ENCODE measurements at regions not wholly inside any gene's neighbourhood (a gene's known extent, or its start where the extent isn't known, plus 50 kb on each side); places are given as distances from the start of the nearest gene placed in this dataset.

GRCh38 chrX:39556056-39556455, 541.7 kb downstream of the BCOR start:
- no peak for DNase-seq (ENCODE audit: low spot score)

GRCh38 chrX:39559229-39559628, 538.5 kb downstream of the BCOR start:
- no peak for DNase-seq (ENCODE audit: low spot score)

- no peak for DNase-seq (ENCODE audit: low spot score)
These were observed 537.5 kb downstream of the BCOR start for GRCh38 chrX:39560271-39560670.

GRCh38 chrX:39563178-39563577, 534.6 kb downstream of the BCOR start:
- no peak for DNase-seq (ENCODE audit: low spot score)

- no peak for DNase-seq (ENCODE audit: low spot score)
These were observed 533.0 kb downstream of the BCOR start for GRCh38 chrX:39564751-39565150.

GRCh38 chrX:39574178-39574577, 523.6 kb downstream of the BCOR start:
- no peak for DNase-seq (ENCODE audit: low spot score)

GRCh38 chrX:39576041-39576872, 521.5 kb downstream of the BCOR start:
- DNase-seq (ENCODE audit: low spot score) = no peak

GRCh38 chrX:39577206-39577984, 520.4 kb downstream of the BCOR start:
- no peak for DNase-seq (ENCODE audit: low spot score)

GRCh38 chrX:39577985-39578869, 519.5 kb downstream of the BCOR start:
- peak; percentile 3 for DNase-seq (ENCODE audit: low spot score)

GRCh38 chrX:39580043-39580442, 517.7 kb downstream of the BCOR start:
- no peak for DNase-seq (ENCODE audit: low spot score)

- DNase-seq (ENCODE audit: low spot score) = no peak
These were observed 516.3 kb downstream of the BCOR start for GRCh38 chrX:39581411-39581810.

- no peak for DNase-seq (ENCODE audit: low spot score)
These were observed 515.7 kb downstream of the BCOR start for GRCh38 chrX:39582091-39582490.

GRCh38 chrX:39582976-39583375, 514.8 kb downstream of the BCOR start:
- no peak for DNase-seq (ENCODE audit: low spot score)

- no peak for DNase-seq (ENCODE audit: low spot score)
These were observed 511.9 kb downstream of the BCOR start for GRCh38 chrX:39585808-39586207.

- DNase-seq (ENCODE audit: low spot score) = no peak
These were observed 511.4 kb downstream of the BCOR start for GRCh38 chrX:39586359-39586758.

GRCh38 chrX:39591099-39591498, 506.7 kb downstream of the BCOR start:
- no peak for DNase-seq (ENCODE audit: low spot score)

- DNase-seq (ENCODE audit: low spot score) = no peak
These were observed 505.0 kb downstream of the BCOR start for GRCh38 chrX:39592776-39593175.

- no peak for DNase-seq (ENCODE audit: low spot score)
These were observed 501.8 kb downstream of the BCOR start for GRCh38 chrX:39595977-39596376.

- DNase-seq (ENCODE audit: low spot score) = no peak
These were observed 501.3 kb downstream of the BCOR start for GRCh38 chrX:39596437-39596836.

GRCh38 chrX:39599339-39599738, 498.4 kb downstream of the BCOR start:
- DNase-seq (ENCODE audit: low spot score) = no peak

GRCh38 chrX:39600222-39600621, 497.5 kb downstream of the BCOR start:
- DNase-seq (ENCODE audit: low spot score) = no peak
